GM12891 (cell line): ENCODE measurements at regions not wholly inside any gene's neighbourhood (a gene's known extent, or its start where the extent isn't known, plus 50 kb on each side); places are given as distances from the start of the nearest gene placed in this dataset.

ENCODE experiments used
- DNase-seq: peaks from one replicate; pipeline ENCODE4 v3.0.0; 2011; ENCODE audit warnings: low spot score; ENCODE audit not compliant: insufficient read length
- FAIRE-seq: peaks from 2 replicates; lab custom pipeline; 2011; peaks lifted over from hg19 to GRCh38; lab: Jason Lieb, UNC
- PAX5 ChIP-seq: IDR thresholded peaks from 2 replicates; pipeline ENCODE4 v1.6.1; 2011; ENCODE audit warnings: low read length, moderate library complexity, mild to moderate bottlenecking; ENCODE audit not compliant: insufficient read depth, severe bottlenecking
- POLR2A ChIP-seq: IDR thresholded peaks from 2 replicates; pipeline ENCODE4 v1.6.1; 2011; ENCODE audit warnings: low read depth, low read length, control low read depth
- POLR2AphosphoS5 ChIP-seq: IDR thresholded peaks from 2 replicates; pipeline ENCODE4 v1.6.1; 2011; ENCODE audit warnings: low read depth, low read length, control low read depth
- POU2F2 ChIP-seq: IDR thresholded peaks from 2 replicates; pipeline ENCODE4 v1.6.1; 2011; ENCODE audit warnings: low read depth, mild to moderate bottlenecking, control low read depth, low read length, moderate library complexity
- SPI1 ChIP-seq: IDR thresholded peaks from 2 replicates; pipeline ENCODE4 v1.6.1; 2011; ENCODE audit warnings: low read depth, low read length, control low read depth
- TAF1 ChIP-seq: IDR thresholded peaks from 2 replicates; pipeline ENCODE4 v1.6.1; 2011; ENCODE audit warnings: low read depth, low read length, control low read depth

DNA sequence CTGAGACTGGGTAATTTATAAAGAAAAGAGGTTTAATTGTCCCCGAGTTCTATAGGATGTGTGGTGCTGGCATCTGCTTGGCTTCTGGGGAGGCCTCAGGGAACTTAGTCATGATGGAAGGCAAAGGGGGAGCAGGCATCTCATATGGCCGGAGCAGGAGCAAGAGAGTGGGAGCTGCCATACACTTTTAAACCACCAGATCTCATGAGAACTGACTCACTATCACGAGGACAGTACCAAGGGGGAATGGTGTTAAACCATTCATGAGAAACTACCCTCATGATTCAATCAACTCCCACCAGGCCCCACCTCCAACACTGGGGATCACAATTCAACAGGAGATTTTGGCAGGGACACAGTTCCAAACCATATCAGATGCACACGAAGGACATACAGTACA is 199.9 kb upstream of the DPP6 start:
- FAIRE-seq (no peak), DNase-seq (no peak)
- no peak for TF ChIP-seq POLR2AphosphoS5
- no peak for TF ChIP-seq TAF1
- no peak for TF ChIP-seq POU2F2
- TF ChIP-seq PAX5, result no peak
- TF ChIP-seq POLR2A, result no peak
- no peak for TF ChIP-seq SPI1

- FAIRE-seq (no peak), DNase-seq (no peak)
- TF ChIP-seq TAF1 (no peak), POLR2AphosphoS5 (no peak), POU2F2 (no peak), PAX5 (no peak), SPI1 (no peak), POLR2A (no peak)
Observed at GRCh38 chr7:153858355-153858754, 193.8 kb upstream of the DPP6 start.

- no peak for TF ChIP-seq POLR2A
- TF ChIP-seq SPI1, result no peak
- TF ChIP-seq PAX5, result no peak
- TF ChIP-seq POU2F2, result no peak
- no peak for TF ChIP-seq TAF1
- no peak for TF ChIP-seq POLR2AphosphoS5
- DNase-seq (no peak), FAIRE-seq (no peak)
Observed at GRCh38 chr7:153859239-153859638, 193.0 kb upstream of the DPP6 start.

DNA sequence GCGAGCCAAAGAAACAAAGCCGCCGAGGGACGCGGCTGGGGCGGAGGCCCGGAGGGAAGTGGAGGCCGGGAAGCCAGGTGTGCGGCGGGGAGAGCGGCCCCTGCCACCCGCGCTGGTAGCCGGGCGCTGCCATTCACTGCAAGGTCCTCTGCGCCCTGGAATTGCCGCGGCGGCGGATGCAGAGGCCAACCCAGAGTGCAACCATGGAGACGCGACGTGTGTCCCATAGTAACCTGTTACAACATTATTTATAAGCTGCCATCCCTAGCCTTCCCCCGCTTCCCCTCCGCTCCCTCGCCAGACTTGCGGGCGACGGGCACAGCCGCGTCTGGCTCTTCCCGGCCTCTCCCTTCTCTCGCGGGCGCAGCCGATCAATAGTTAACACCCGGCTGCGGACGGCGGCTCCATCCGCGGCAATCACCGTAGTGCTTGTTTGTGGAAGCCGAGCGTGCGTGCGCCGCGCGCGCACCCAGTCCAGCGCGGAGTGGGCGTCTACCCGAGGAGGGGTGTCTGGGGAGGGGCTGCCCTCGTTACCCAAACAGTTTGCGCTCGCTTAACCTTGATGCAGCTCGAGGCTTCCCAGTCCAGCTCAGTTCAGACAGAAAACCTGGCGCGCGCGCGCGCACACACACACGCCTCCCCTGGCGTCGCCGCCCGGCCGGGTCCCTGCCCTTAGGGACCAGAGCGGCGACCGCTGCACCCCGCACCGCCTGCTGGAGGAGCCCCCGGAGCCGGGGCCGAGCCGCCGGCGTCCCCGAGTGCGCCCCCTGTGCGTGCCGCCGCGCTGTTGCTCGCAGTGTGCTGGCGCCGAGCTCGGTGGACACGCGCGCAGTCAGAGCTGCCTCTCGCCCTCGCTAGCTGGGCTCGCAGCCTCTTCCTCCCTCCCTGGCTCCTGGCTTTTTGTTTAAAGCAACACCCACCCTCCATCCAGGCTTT is 165.4 kb upstream of the DPP6 start:
- TF ChIP-seq SPI1, result no peak
- no peak for TF ChIP-seq POU2F2
- TF ChIP-seq POLR2A, result no peak
- no peak for TF ChIP-seq PAX5
- TF ChIP-seq POLR2AphosphoS5, result no peak
- TF ChIP-seq TAF1, result no peak
- no peak for FAIRE-seq
- peak; percentile 1 for DNase-seq

DNA sequence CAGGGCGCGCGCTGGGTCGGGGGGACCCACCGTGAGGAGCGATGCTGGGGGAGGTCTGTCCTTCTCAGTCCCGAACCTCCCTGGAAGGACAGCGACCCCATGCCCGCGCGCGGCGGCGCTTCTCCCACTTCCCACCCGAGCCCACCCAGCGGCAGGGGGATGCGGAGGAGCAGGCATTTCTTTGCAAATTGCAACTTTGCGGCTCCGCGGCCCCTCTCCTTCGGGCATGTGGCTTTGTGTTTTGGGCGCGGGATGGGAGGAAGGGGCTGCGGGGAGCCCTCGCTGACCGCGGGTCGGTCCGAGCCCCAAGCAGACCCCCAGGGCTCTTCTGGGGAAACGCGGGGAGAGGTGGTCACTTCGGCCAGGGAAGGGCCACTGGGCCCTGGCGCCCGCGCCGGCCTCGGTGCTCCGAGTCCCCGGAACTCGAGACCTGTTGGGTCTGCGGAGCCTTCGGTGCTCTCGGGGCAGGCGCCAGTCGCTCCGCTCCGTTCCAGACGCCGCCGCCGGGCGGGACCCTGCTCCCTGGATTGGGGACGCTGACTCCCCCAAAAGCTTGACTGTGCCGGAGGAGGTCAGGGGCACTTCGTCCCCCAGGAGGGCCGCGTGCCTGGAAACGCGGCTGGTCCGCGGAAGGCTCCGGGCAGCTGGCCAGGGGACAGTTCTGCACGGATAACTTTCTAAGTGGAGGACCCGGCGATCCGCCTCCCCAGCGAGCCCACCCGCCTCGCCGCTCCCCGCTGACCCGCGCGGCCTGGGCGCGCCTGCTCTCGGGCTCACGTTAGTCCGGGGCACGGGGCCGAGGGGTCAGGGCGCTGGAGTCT is 164.2 kb upstream of the DPP6 start:
- DNase-seq, result no peak
- TF ChIP-seq POU2F2 (no peak), POLR2AphosphoS5 (no peak), POLR2A (no peak), PAX5 (no peak), TAF1 (no peak), SPI1 (no peak)
- FAIRE-seq, result no peak

- FAIRE-seq (no peak), DNase-seq (no peak)
- TF ChIP-seq PAX5 (no peak), POU2F2 (no peak), POLR2AphosphoS5 (no peak), POLR2A (no peak), SPI1 (no peak), TAF1 (no peak)
Observed at GRCh38 chr7:153891990-153892389, 160.2 kb upstream of the DPP6 start.

GRCh38 chr7:153902862-153903261 is 149.3 kb upstream of the DPP6 start:
- TF ChIP-seq POU2F2, result no peak
- TF ChIP-seq POLR2AphosphoS5, result no peak
- no peak for TF ChIP-seq POLR2A
- TF ChIP-seq PAX5, result no peak
- TF ChIP-seq SPI1, result no peak
- TF ChIP-seq TAF1, result no peak
- DNase-seq (no peak), FAIRE-seq (no peak)

- DNase-seq (no peak), FAIRE-seq (no peak)
Observed at GRCh38 chr7:153912211-153912610, 140.0 kb upstream of the DPP6 start.

GRCh38 chr7:153920126-153920525 is 132.1 kb upstream of the DPP6 start:
- no peak for DNase-seq
- FAIRE-seq, result no peak
- TF ChIP-seq SPI1, result no peak
- no peak for TF ChIP-seq POLR2AphosphoS5
- no peak for TF ChIP-seq POU2F2
- no peak for TF ChIP-seq POLR2A
- no peak for TF ChIP-seq PAX5
- TF ChIP-seq TAF1, result no peak

More at GRCh38 chr7:153912211-153912610, 140.0 kb upstream of the DPP6 start:
- TF ChIP-seq PAX5, result no peak
- no peak for TF ChIP-seq SPI1
